ENCODE measurements at regions not wholly inside any gene's neighbourhood (a gene's known extent, or its start where the extent isn't known, plus 50 kb on each side); places are given as distances from the start of the nearest gene placed in this dataset.

GRCh38 chr4:96691521-96691920, 851.6 kb downstream of the PDHA2 start:
- Histone ChIP-seq H3K4me3 (ENCODE audit: low read depth, low read length, poor library complexity, severe bottlenecking) (no peak overlapping the region), H3K27ac (ENCODE audit: low read depth, low read length, poor library complexity, severe bottlenecking) (no peak overlapping the region), H2AFZ (ENCODE audit: low read length) (no peak overlapping the region), H3K4me2 (ENCODE audit: low read length) (no peak overlapping the region), H3K79me2 (ENCODE audit: insufficient read depth, low read depth, low read length) (no peaks in the 10 kb centered on the region), H4K20me1 (ENCODE audit: insufficient read depth, low read length) (no peaks in the 10 kb centered on the region), H3K9me3 (ENCODE audit: low read length) (no peaks in the 10 kb centered on the region), H3K36me3 (ENCODE audit: insufficient read depth, low read length) (no peaks in the 10 kb centered on the region), H3K4me1 (ENCODE audit: insufficient read depth, low read length, poor library complexity, severe bottlenecking) (no peaks in the 10 kb centered on the region), H3K9me2 (ENCODE audit: insufficient read depth, low read length) (no peaks in the 10 kb centered on the region)
- intact Hi-C loops (cut with micrococcal nuclease; ENCODE audit: unreplicated experiment) = no loop called here
- no TSS peak for BruUV-seq (replicated peaks)
- POLR2A ChIA-PET = no interaction called here
- CTCF ChIA-PET (ENCODE audit: unreplicated experiment) = no interaction called here
- no peak for TF ChIP-seq EZH2phosphoT487 (IDR thresholded peaks at IDR 0.05; ENCODE audit: borderline replicate concordance, low read depth, low read length)
- TF ChIP-seq CTCF (conservative IDR thresholded peaks at IDR 0.05; ENCODE audit: low read length) = no peak
- no peak for DNase-seq (ENCODE audit: low spot score)

- no peak for TF ChIP-seq EZH2phosphoT487 (IDR thresholded peaks at IDR 0.05; ENCODE audit: borderline replicate concordance, low read depth, low read length)
- no peak for TF ChIP-seq CTCF (conservative IDR thresholded peaks at IDR 0.05; ENCODE audit: low read length)
- Histone ChIP-seq H3K4me2 (ENCODE audit: low read length) (no peak overlapping the region), H2AFZ (ENCODE audit: low read length) (no peak overlapping the region), H3K4me1 (ENCODE audit: insufficient read depth, low read length, poor library complexity, severe bottlenecking) (no peaks in the 10 kb centered on the region), H3K9me3 (ENCODE audit: low read length) (no peaks in the 10 kb centered on the region), H3K9me2 (ENCODE audit: insufficient read depth, low read length) (no peaks in the 10 kb centered on the region), H4K20me1 (ENCODE audit: insufficient read depth, low read length) (no peaks in the 10 kb centered on the region), H3K27ac (ENCODE audit: low read depth, low read length, poor library complexity, severe bottlenecking) (no peak overlapping the region), H3K79me2 (ENCODE audit: insufficient read depth, low read depth, low read length) (no peaks in the 10 kb centered on the region), H3K4me3 (ENCODE audit: low read depth, low read length, poor library complexity, severe bottlenecking) (no peak overlapping the region), H3K36me3 (ENCODE audit: insufficient read depth, low read length) (no peaks in the 10 kb centered on the region)
- ChIA-PET POLR2A (no interaction called here), CTCF (ENCODE audit: unreplicated experiment) (no interaction called here)
- intact Hi-C loops (cut with micrococcal nuclease; ENCODE audit: unreplicated experiment) = no loop called here
- no TSS peak for BruUV-seq (replicated peaks)
- DNase-seq (ENCODE audit: low spot score) = no peak
Observed at GRCh38 chr4:96698831-96699230, 858.9 kb downstream of the PDHA2 start.

GRCh38 chr4:96703265-96703664, 863.4 kb downstream of the PDHA2 start:
- TF ChIP-seq CTCF (conservative IDR thresholded peaks at IDR 0.05; ENCODE audit: low read length) (no peak), EZH2phosphoT487 (IDR thresholded peaks at IDR 0.05; ENCODE audit: borderline replicate concordance, low read depth, low read length) (no peak)
- BruUV-seq (replicated peaks) = no TSS peak
- H3K4me1 ChIP-seq (ENCODE audit: insufficient read depth, low read length, poor library complexity, severe bottlenecking) = no peaks in the 10 kb centered on the region
- intact Hi-C loops (cut with micrococcal nuclease; ENCODE audit: unreplicated experiment) = no loop called here
- H3K9me2 ChIP-seq (ENCODE audit: insufficient read depth, low read length) = no peaks in the 10 kb centered on the region
- H3K27ac ChIP-seq (ENCODE audit: low read depth, low read length, poor library complexity, severe bottlenecking) = no peak overlapping the region
- DNase-seq (ENCODE audit: low spot score) = no peak
- H3K36me3 ChIP-seq (ENCODE audit: insufficient read depth, low read length) = no peaks in the 10 kb centered on the region
- no peak overlapping the region for H3K4me2 ChIP-seq (ENCODE audit: low read length)
- ChIA-PET CTCF (ENCODE audit: unreplicated experiment) (no interaction called here), POLR2A (no interaction called here)
- no peaks in the 10 kb centered on the region for H3K79me2 ChIP-seq (ENCODE audit: insufficient read depth, low read depth, low read length)
- H3K9me3 ChIP-seq (ENCODE audit: low read length) = no peaks in the 10 kb centered on the region
- no peak overlapping the region for H3K4me3 ChIP-seq (ENCODE audit: low read depth, low read length, poor library complexity, severe bottlenecking)
- no peak overlapping the region for H2AFZ ChIP-seq (ENCODE audit: low read length)
- no peaks in the 10 kb centered on the region for H4K20me1 ChIP-seq (ENCODE audit: insufficient read depth, low read length)

All from OCI-LY7 (cell line).